Endothelial cell of umbilical vein (primary cell): ENCODE measurements at regions not wholly inside any gene's neighbourhood (a gene's known extent, or its start where the extent isn't known, plus 50 kb on each side); places are given as distances from the start of the nearest gene placed in this dataset.

Experiments
- BruUV-seq: library from RNA; stranded (reverse); fragments of 400-500 nt; replicated peaks from 2 replicates; lab custom pipeline; 2021; lab: Mats Ljungman, UMichigan
- CTCF ChIA-PET: fragments of 300-600, 350-600 bp; sonication (Branson Sonifier 250); formaldehyde crosslinking; loops from one replicate; lab custom pipeline; 2021; ENCODE audit warnings: antibody characterized with exemption, inconsistent platforms; lab: Charles Lee
- POLR2A ChIA-PET: fragments of 300-600, 350-600 bp; sonication (Branson Sonifier 250); formaldehyde crosslinking; loops from one replicate; lab custom pipeline; 2021; ENCODE audit warnings: antibody characterized with exemption, inconsistent platforms; lab: Charles Lee
- DNase-seq: peaks from one replicate; pipeline ENCODE4 v3.0.0-alpha.2; 2011; ENCODE audit warnings: low read depth, low spot score
- FAIRE-seq: peaks from 2 replicates; lab custom pipeline; 2011; peaks lifted over from hg19 to GRCh38; lab: Jason Lieb, UNC
- H2AFZ ChIP-seq: 2 replicates; pipeline ENCODE4 v1.6.0; 2012; ENCODE audit warnings: low read depth, low read length, control low read depth, inconsistent platforms
- H3K27ac ChIP-seq: 2 replicates; pipeline ENCODE4 v1.5.1; 2011; ENCODE audit warnings: low read depth, mild to moderate bottlenecking, control low read depth, low read length, moderate library complexity; ENCODE audit not compliant: insufficient read depth
- H3K27me3 ChIP-seq, 2 experiments: 2 replicates each; pipeline versions ENCODE4 v1.6.0 to v1.6.1; 2011; ENCODE audit warnings: low read length in 2 of 2, mixed read lengths in 1 of 2; ENCODE audit not compliant: control insufficient read depth in 2 of 2, insufficient read depth in 2 of 2
- H3K36me3 ChIP-seq, 2 experiments: 2 replicates in 1 of 2; 3 replicates in 1 of 2; pipeline ENCODE4 v1.5.1; 2011; ENCODE audit warnings: low read length in 2 of 2, mild to moderate bottlenecking in 1 of 2, moderate library complexity in 1 of 2; ENCODE audit not compliant: control insufficient read depth in 2 of 2, insufficient read depth in 2 of 2; ENCODE audit errors: extremely low read depth in 1 of 2
- H3K4me1 ChIP-seq: 3 replicates; pipeline ENCODE4 v1.5.1; 2011; ENCODE audit warnings: mild to moderate bottlenecking, low read length; ENCODE audit not compliant: control insufficient read depth, insufficient read depth; ENCODE audit errors: extremely low read depth
- H3K4me2 ChIP-seq: 2 replicates; pipeline ENCODE4 v1.6.1; 2011; ENCODE audit warnings: low read length, control low read depth, mixed read lengths; ENCODE audit not compliant: insufficient read depth
- H3K4me3 ChIP-seq, 3 experiments: fragments of 200-600 bp in 1 of 3; sonication (generic), shearing (Covaris generic) in 1 of 3; replicated peaks in 1 of 3; 2 replicates each; pipeline ENCODE4 v1.5.1; 2011 to 2016; ENCODE audit warnings: control low read depth in 3 of 3, low read length in 3 of 3, mild to moderate bottlenecking in 2 of 3, inconsistent platforms in 1 of 3, low read depth in 1 of 3, moderate library complexity in 1 of 3; ENCODE audit not compliant: insufficient read depth in 1 of 3
- H3K79me2 ChIP-seq: 2 replicates; pipeline ENCODE4 v1.6.0; 2012; ENCODE audit warnings: low read length, inconsistent platforms; ENCODE audit not compliant: control insufficient read depth, insufficient read depth
- H3K9ac ChIP-seq: replicated peaks from 2 replicates; pipeline ENCODE3; 2011; ENCODE audit warnings: low read length, control low read depth; ENCODE audit not compliant: insufficient read depth; ENCODE audit errors: extremely low read depth
- H3K9me1 ChIP-seq: replicated peaks from 3 replicates; pipeline ENCODE4 v1.6.0; 2011; ENCODE audit warnings: mild to moderate bottlenecking, low read length; ENCODE audit not compliant: control insufficient read depth, insufficient read depth; ENCODE audit errors: extremely low read depth
- H3K9me3 ChIP-seq: replicated peaks from 2 replicates; pipeline ENCODE4 v1.5.1; 2012; ENCODE audit warnings: low read length, inconsistent platforms; ENCODE audit not compliant: control insufficient read depth, insufficient read depth
- H4K20me1 ChIP-seq: replicated peaks from 2 replicates; pipeline ENCODE3; 2011; ENCODE audit warnings: mild to moderate bottlenecking, low read length; ENCODE audit not compliant: control insufficient read depth, insufficient read depth; ENCODE audit errors: extremely low read depth
- CTCF ChIP-seq, 2 donors: IDR thresholded peaks; 1 replicate in 1 of 2; 2 replicates in 1 of 2; pipeline ENCODE4 v1.5.1; 2011; ENCODE audit warnings: low read length in 2 of 2, mild to moderate bottlenecking in 2 of 2, moderate library complexity in 2 of 2, control low read depth in 1 of 2, inconsistent platforms in 1 of 2, low read depth in 1 of 2; ENCODE audit not compliant: insufficient read depth in 1 of 2; ENCODE audit errors: extremely low read depth in 1 of 2
- EZH2 ChIP-seq: IDR thresholded peaks from 2 replicates; pipeline ENCODE4 v1.6.1; 2012; ENCODE audit warnings: borderline replicate concordance, low read depth, mild to moderate bottlenecking, moderate library complexity, low read length, inconsistent platforms; ENCODE audit not compliant: severe bottlenecking
- FOS ChIP-seq: IDR thresholded peaks from 2 replicates; pipeline ENCODE4 v1.6.1; 2011; ENCODE audit warnings: mild to moderate bottlenecking, low read length, moderate library complexity, borderline replicate concordance; ENCODE audit not compliant: insufficient read depth
- GATA2 ChIP-seq: IDR thresholded peaks from 2 replicates; pipeline ENCODE4 v1.7.0; 2011; ENCODE audit warnings: low read depth, mild to moderate bottlenecking, moderate library complexity, mixed read lengths, low read length; ENCODE audit not compliant: insufficient read length, insufficient read depth
- JUN ChIP-seq: IDR thresholded peaks from 2 replicates; pipeline ENCODE4 v1.6.1; 2011; ENCODE audit warnings: borderline replicate concordance, low read depth; ENCODE audit not compliant: insufficient read length, insufficient read depth
- MYC ChIP-seq: IDR thresholded peaks from one replicate; pipeline ENCODE4 v1.6.1; 2011; ENCODE audit warnings: mild to moderate bottlenecking, low read depth, low read length
- POLR2A ChIP-seq: IDR thresholded peaks from 2 replicates; pipeline ENCODE4 v1.6.1; 2012; ENCODE audit warnings: low read depth, mild to moderate bottlenecking, control low read depth, low read length
- POLR2AphosphoS5 ChIP-seq: IDR thresholded peaks from 2 replicates; pipeline ENCODE4 v1.6.1; 2012; ENCODE audit warnings: low read depth, mild to moderate bottlenecking, control low read depth, low read length, moderate library complexity; ENCODE audit not compliant: insufficient read depth
- dilution Hi-C: fragments of 300-500 bp; cut with MboI; formaldehyde crosslinking; loops from one replicate; pipeline ENCODE4 v1.15.0; 2019; ENCODE audit warnings: low sequenced_read_pairs; ENCODE audit not compliant: extremely low pct_ligation_motif_present
- intact Hi-C: fragments of 100-400 bp; cut with micrococcal nuclease; formaldehyde crosslinking; loops from one replicate; pipeline ENCODE4 v1.10.0; 2022
- TF ChIP-seq, protein P1 (sequence below): IDR thresholded peaks from 2 replicates; pipeline ENCODE4 v1.6.1; 2011; ENCODE audit not compliant: insufficient read depth, insufficient read length

GRCh38 chr4:130636486-130636885 lies 1540.5 kb downstream of the C4orf33 start:
- TF ChIP-seq FOS = no peak
- TF ChIP-seq, protein P1, sequence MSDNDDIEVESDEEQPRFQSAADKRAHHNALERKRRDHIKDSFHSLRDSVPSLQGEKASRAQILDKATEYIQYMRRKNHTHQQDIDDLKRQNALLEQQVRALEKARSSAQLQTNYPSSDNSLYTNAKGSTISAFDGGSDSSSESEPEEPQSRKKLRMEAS = no peak
- no peak for TF ChIP-seq MYC
- no peak for TF ChIP-seq JUN
- no peak for TF ChIP-seq CTCF (IDR thresholded peaks at IDR 0.05; ENCODE audit: extremely low read depth in 1 of 2, insufficient read depth in 1 of 2, low read depth in 1 of 2, low read length in 2 of 2)
- TF ChIP-seq POLR2AphosphoS5 = no peak
- dilution Hi-C loops = no loop called here
- no peaks in the 10 kb centered on the region for H3K36me3 ChIP-seq
- H3K9me1 ChIP-seq = no peaks in the 10 kb centered on the region
- H3K27me3 ChIP-seq = no peaks in the 10 kb centered on the region
- no peak overlapping the region for H2AFZ ChIP-seq
- no peaks in the 10 kb centered on the region for H3K4me1 ChIP-seq
- no peak overlapping the region for H3K27ac ChIP-seq
- no peak overlapping the region for H3K4me2 ChIP-seq
- no peak overlapping the region for H3K4me3 ChIP-seq
- H4K20me1 ChIP-seq = no peaks in the 10 kb centered on the region
- no peaks in the 10 kb centered on the region for H3K9me3 ChIP-seq
- ChIA-PET CTCF (interaction anchor here (0.6 kb wide), 1 partner anchor 710 kb away, joined by 3 read pairs; no protein-coding TSS in a partner anchor), POLR2A (no interaction called here)
- FAIRE-seq = no peak
- H3K9ac ChIP-seq = no peak overlapping the region
- BruUV-seq = no TSS peak
- H3K79me2 ChIP-seq = no peaks in the 10 kb centered on the region
- intact Hi-C loops = no loop called here
- no peak for DNase-seq

- Histone ChIP-seq H3K9ac (no peak overlapping the region), H3K4me2 (no peak overlapping the region), H3K4me3 (no peak overlapping the region), H2AFZ (no peak overlapping the region), H3K36me3 (no peaks in the 10 kb centered on the region), H4K20me1 (no peaks in the 10 kb centered on the region), H3K27me3 (no peaks in the 10 kb centered on the region), H3K9me3 (no peaks in the 10 kb centered on the region), H3K27ac (no peak overlapping the region), H3K9me1 (no peaks in the 10 kb centered on the region), H3K4me1 (no peaks in the 10 kb centered on the region), H3K79me2 (no peaks in the 10 kb centered on the region)
- dilution Hi-C loops (no loop called here), intact Hi-C loops (no loop called here)
- ChIA-PET CTCF (no interaction called here), POLR2A (no interaction called here)
- DNase-seq (no peak), FAIRE-seq (no peak)
- no TSS peak for BruUV-seq
- TF ChIP-seq POLR2AphosphoS5 (no peak), CTCF (IDR thresholded peaks at IDR 0.05; ENCODE audit: extremely low read depth in 1 of 2, insufficient read depth in 1 of 2, low read depth in 1 of 2, low read length in 2 of 2) (no peak), GATA2 (no peak), JUN (no peak), POLR2A (no peak), MYC (no peak), FOS (no peak), EZH2 (no peak)
- TF ChIP-seq, protein P1 = no peak
These were observed 1544.6 kb downstream of the C4orf33 start for GRCh38 chr4:130640592-130640991.
